OCI-LY3 (cell line): ENCODE measurements at regions not wholly inside any gene's neighbourhood (a gene's known extent, or its start where the extent isn't known, plus 50 kb on each side); places are given as distances from the start of the nearest gene placed in this dataset.

ENCODE experiments used
- H2AFZ ChIP-seq: fragments of 200-600, 300-600 bp; shearing (Covaris generic); 2 replicates; pipeline ENCODE4 v1.6.0; 2014; ENCODE audit warnings: antibody characterized with exemption, low read depth, low read length
- H3K27ac ChIP-seq: fragments of 200-600, 300-600 bp; sonication (generic); 2 replicates; pipeline ENCODE4 v1.5.1; 2014; ENCODE audit warnings: mild to moderate bottlenecking, low read length, moderate library complexity, mixed read lengths
- H3K27me3 ChIP-seq: fragments of 200-600, 300-600 bp; sonication (generic); 2 replicates; pipeline ENCODE4 v1.6.1; 2014; ENCODE audit warnings: low read depth, low read length, mixed read lengths
- H3K36me3 ChIP-seq: fragments of 200-600, 300-600 bp; sonication (generic); replicated peaks from 2 replicates; pipeline ENCODE3; 2014; ENCODE audit warnings: low read depth, low read length, mixed read lengths
- H3K4me1 ChIP-seq: fragments of 300-600, 200-600 bp; sonication (generic); 2 replicates; pipeline ENCODE4 v1.6.1; 2014; ENCODE audit warnings: low read length, mixed read lengths
- H3K4me2 ChIP-seq: fragments of 200-600, 300-600 bp; sonication (generic); 2 replicates; pipeline ENCODE4 v1.6.1; 2014; ENCODE audit warnings: low read length, mixed read lengths
- H3K4me3 ChIP-seq: fragments of 300-600, 200-600 bp; sonication (generic); 2 replicates; pipeline ENCODE4 v1.5.1; 2014; ENCODE audit warnings: antibody characterized with exemption, mild to moderate bottlenecking, low read length, moderate library complexity
- H3K79me2 ChIP-seq: fragments of 300-600, 200-600 bp; shearing (Covaris generic); 2 replicates; pipeline ENCODE4 v1.6.1; 2014; ENCODE audit warnings: mild to moderate bottlenecking, low read length, mixed read lengths
- H3K9ac ChIP-seq: fragments of 300-600, 200-600 bp; shearing (Covaris generic); 2 replicates; pipeline ENCODE4 v1.6.0; 2014; ENCODE audit warnings: mild to moderate bottlenecking, low read length, moderate library complexity
- H3K9me3 ChIP-seq: fragments of 200-600, 300-600 bp; shearing (Covaris generic); 2 replicates; pipeline ENCODE4 v1.6.1; 2014; ENCODE audit warnings: low read length, mixed read lengths; ENCODE audit not compliant: insufficient read depth
- H4K20me1 ChIP-seq: fragments of 200-600, 300-600 bp; sonication (generic); 2 replicates; pipeline ENCODE4 v1.6.1; 2016; ENCODE audit warnings: low read length, mixed read lengths; ENCODE audit not compliant: insufficient read depth
- EZH2phosphoT487 ChIP-seq: fragments of 200-600 bp; shearing (Covaris generic); IDR thresholded peaks from 2 replicates; pipeline ENCODE4 v1.6.1; 2018; ENCODE audit warnings: antibody characterized with exemption, mixed run types, low read depth
- TF ChIP-seq, protein P1 (sequence below): fragments of 200-600, 300-600 bp; sonication (generic); IDR thresholded peaks from 2 replicates; pipeline ENCODE4 v1.5.1; 2014; ENCODE audit warnings: antibody characterized with exemption, low read length, low read depth

DNA sequence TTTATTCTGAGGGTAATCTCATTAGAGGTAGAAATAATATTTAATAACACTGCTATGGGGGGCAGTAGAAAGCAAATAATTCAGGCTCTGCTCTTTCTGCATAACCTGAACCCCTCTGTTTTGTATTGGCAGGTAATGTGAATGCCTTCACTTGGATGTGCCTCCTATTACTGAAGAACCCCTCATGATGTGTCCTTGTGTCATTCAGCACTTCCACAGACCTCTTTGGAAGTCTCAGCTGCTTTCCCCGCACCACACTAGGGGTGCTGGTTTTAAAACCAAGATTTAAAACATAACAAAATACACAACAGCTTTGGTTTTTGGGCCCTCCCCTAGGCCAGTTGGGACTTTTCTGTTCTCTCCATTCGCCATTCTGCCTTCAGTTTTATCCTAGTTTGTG lies 281.7 kb upstream of the MC4R start:
- H4K20me1 ChIP-seq = no peaks in the 10 kb centered on the region
- H3K27ac ChIP-seq = no peak overlapping the region
- peaks cover 27% of the 10 kb centered on the region for H3K27me3 ChIP-seq
- H2AFZ ChIP-seq = no peak overlapping the region
- H3K9me3 ChIP-seq = no peaks in the 10 kb centered on the region
- H3K4me1 ChIP-seq = peaks cover 27% of the 10 kb centered on the region
- TF ChIP-seq, protein P1, sequence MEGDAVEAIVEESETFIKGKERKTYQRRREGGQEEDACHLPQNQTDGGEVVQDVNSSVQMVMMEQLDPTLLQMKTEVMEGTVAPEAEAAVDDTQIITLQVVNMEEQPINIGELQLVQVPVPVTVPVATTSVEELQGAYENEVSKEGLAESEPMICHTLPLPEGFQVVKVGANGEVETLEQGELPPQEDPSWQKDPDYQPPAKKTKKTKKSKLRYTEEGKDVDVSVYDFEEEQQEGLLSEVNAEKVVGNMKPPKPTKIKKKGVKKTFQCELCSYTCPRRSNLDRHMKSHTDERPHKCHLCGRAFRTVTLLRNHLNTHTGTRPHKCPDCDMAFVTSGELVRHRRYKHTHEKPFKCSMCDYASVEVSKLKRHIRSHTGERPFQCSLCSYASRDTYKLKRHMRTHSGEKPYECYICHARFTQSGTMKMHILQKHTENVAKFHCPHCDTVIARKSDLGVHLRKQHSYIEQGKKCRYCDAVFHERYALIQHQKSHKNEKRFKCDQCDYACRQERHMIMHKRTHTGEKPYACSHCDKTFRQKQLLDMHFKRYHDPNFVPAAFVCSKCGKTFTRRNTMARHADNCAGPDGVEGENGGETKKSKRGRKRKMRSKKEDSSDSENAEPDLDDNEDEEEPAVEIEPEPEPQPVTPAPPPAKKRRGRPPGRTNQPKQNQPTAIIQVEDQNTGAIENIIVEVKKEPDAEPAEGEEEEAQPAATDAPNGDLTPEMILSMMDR = no peak
- no peak for TF ChIP-seq EZH2phosphoT487
- no peak overlapping the region for H3K4me2 ChIP-seq
- no peak overlapping the region for H3K4me3 ChIP-seq
- no peaks in the 10 kb centered on the region for H3K36me3 ChIP-seq
- H3K9ac ChIP-seq = no peak overlapping the region
- no peaks in the 10 kb centered on the region for H3K79me2 ChIP-seq

DNA sequence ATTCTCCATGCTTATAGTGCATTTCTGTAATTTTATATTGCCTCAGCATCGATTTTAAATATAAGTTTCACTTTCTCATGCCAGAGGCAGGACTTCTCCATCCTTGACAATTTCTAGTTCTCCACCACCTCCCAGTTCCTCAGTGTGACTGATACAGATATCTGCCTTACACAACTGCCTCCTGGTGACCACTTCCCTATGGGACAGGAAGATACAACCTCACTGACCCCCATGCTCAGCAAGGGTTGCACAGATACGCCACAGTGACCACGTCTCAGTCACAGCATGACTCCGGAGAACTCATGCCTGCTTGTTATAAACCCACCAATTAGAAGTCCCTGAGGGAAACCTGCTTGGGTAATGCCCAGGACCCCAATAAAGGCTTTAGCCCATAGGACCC lies 284.0 kb upstream of the MC4R start:
- TF ChIP-seq, protein P1 = peak; percentile 49
- no peak for TF ChIP-seq EZH2phosphoT487
- Histone ChIP-seq H3K36me3 (no peaks in the 10 kb centered on the region), H3K27ac (no peak overlapping the region), H3K9ac (no peak overlapping the region), H3K4me3 (peak overlapping the region; percentile 43), H3K4me2 (peak overlapping the region; percentile 64), H2AFZ (0 out of 2 replicates have a peak overlapping the region, but pooled peaks have one; percentile 4), H3K4me1 (peaks cover 16% of the 10 kb centered on the region), H3K79me2 (no peaks in the 10 kb centered on the region), H3K9me3 (no peaks in the 10 kb centered on the region), H3K27me3 (peaks cover 13% of the 10 kb centered on the region), H4K20me1 (no peaks in the 10 kb centered on the region)

DNA sequence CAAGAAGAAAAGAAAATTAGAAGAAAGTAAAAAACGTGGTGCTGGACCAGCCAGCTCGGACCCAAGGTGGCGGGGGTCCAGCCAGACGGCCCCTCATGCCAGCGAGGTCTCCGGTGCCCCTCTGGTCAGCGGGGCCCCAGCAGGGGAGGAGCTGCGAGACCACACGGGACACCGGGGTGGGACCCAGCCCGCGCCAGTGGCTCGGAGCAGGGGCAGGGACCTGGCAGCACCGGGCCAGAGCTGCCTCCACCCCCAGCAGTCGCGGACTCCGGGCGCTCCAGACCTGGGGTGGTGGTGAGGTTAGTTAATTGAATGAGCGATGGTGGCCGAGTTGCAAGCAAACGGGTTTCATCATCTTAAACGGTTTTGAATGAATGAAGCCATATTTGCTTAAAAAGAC lies 289.9 kb upstream of the MC4R start:
- peaks cover 13% of the 10 kb centered on the region for H3K4me1 ChIP-seq
- no peaks in the 10 kb centered on the region for H4K20me1 ChIP-seq
- no peaks in the 10 kb centered on the region for H3K36me3 ChIP-seq
- H3K27ac ChIP-seq = no peak overlapping the region
- no peak overlapping the region for H3K4me2 ChIP-seq
- TF ChIP-seq EZH2phosphoT487 = no peak
- TF ChIP-seq, protein P1 = no peak
- H2AFZ ChIP-seq = no peak overlapping the region
- H3K4me3 ChIP-seq = no peak overlapping the region
- H3K9me3 ChIP-seq = no peaks in the 10 kb centered on the region
- 0 out of 2 replicates have a peak, but pooled peaks cover 1% of the 10 kb centered on the region for H3K27me3 ChIP-seq
- H3K79me2 ChIP-seq = no peaks in the 10 kb centered on the region
- H3K9ac ChIP-seq = no peak overlapping the region

- Histone ChIP-seq H3K9me3 (no peaks in the 10 kb centered on the region), H3K27ac (no peak overlapping the region), H3K9ac (no peak overlapping the region), H3K4me1 (peaks cover 13% of the 10 kb centered on the region), H3K4me3 (no peak overlapping the region), H3K4me2 (no peak overlapping the region), H4K20me1 (no peaks in the 10 kb centered on the region), H3K27me3 (no peaks in the 10 kb centered on the region), H3K36me3 (no peaks in the 10 kb centered on the region), H3K79me2 (no peaks in the 10 kb centered on the region), H2AFZ (no peak overlapping the region)
- TF ChIP-seq, protein P1 = no peak
- no peak for TF ChIP-seq EZH2phosphoT487
These were observed 290.8 kb upstream of the MC4R start for GRCh38 chr18:60663060-60663989.
